H1 (cell line): ENCODE measurements at regions not wholly inside any gene's neighbourhood (a gene's known extent, or its start where the extent isn't known, plus 50 kb on each side); places are given as distances from the start of the nearest gene placed in this dataset.

Experiments
- CHD7 ChIP-seq: fragments of 300-600 bp; sonication (generic); IDR thresholded peaks from 2 replicates; pipeline ENCODE4 v1.7.1; 2012; ENCODE audit warnings: low read length, moderate library complexity, mild to moderate bottlenecking, inconsistent platforms; ENCODE audit not compliant: insufficient replicate concordance
- KDM1A ChIP-seq: fragments of 200-600, 300-600 bp; sonication (generic); IDR thresholded peaks from 2 replicates; pipeline ENCODE4 v1.7.1; 2016; ENCODE audit warnings: mild to moderate bottlenecking, low read length, borderline replicate concordance

GRCh38 chrX:5802391-5802790 lies 426.3 kb downstream of the NLGN4X start (continued):
- TF ChIP-seq CHD7 = no peak
- TF ChIP-seq KDM1A = no peak
